ENCODE measurements at regions not wholly inside any gene's neighbourhood (a gene's known extent, or its start where the extent isn't known, plus 50 kb on each side); places are given as distances from the start of the nearest gene placed in this dataset.

DNA sequence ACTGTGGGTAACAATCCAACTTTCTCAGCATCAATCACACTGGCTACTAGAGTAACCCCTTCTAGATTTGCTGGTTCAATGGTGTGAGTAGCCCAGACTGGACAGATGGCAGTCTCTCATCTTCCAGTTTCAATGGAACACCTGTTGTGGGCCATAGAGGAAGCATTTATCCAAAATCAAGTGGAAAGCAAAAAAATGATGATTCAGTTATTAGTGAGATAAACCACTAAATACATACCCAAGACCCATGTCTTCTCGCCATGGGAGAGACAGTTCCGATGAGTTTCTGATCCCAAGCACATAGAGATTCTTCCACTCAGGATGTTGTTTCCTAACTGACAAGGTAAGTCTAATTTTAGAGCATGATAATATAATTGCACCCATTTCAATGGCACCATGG is 194.0 kb downstream of the IRS1 start:
- peaks cover 3% of the 10 kb centered on the region for H3K36me3 Mint-ChIP-seq (ENCODE audit: low read depth)
- ChIA-PET CTCF (no interaction called here), POLR2A (no interaction called here)
- H3K4me3 Mint-ChIP-seq: no peak overlapping the region
- H3K27ac Mint-ChIP-seq: no peak overlapping the region
- peaks cover 18% of the 10 kb centered on the region for H3K4me1 Mint-ChIP-seq
- peaks cover 11% of the 10 kb centered on the region for H3K9me3 Mint-ChIP-seq
- DNase-seq: no peak
- peaks cover 19% of the 10 kb centered on the region for H3K27me3 Mint-ChIP-seq

DNA sequence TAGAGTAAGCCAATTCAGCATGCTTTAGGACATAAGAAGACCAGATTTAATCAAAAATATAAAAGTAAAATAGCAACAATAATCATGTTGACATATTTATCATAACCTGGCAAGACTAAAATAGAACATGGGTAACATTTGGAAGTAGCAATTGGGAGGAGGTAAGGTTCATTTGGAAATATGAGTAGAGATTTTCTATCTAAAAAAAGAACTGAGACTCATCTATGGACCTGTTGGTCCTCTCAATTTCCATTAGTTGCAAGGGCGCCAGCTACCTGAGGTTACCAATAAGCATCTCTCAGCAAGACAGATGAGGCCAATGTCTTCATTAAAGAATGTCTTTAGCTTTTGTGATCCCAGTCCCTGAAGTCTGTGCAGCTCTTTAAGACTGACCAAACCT is 196.0 kb downstream of the IRS1 start:
- H3K27ac Mint-ChIP-seq: no peak overlapping the region
- H3K36me3 Mint-ChIP-seq (ENCODE audit: low read depth): peaks cover 3% of the 10 kb centered on the region
- no peak for DNase-seq
- peaks cover 11% of the 10 kb centered on the region for H3K9me3 Mint-ChIP-seq
- ChIA-PET POLR2A (no interaction called here), CTCF (interaction anchor here (0.5 kb wide), 1 partner anchor 169 kb away, joined by 3 read pairs; no protein-coding TSS in a partner anchor)
- peaks cover 11% of the 10 kb centered on the region for H3K4me1 Mint-ChIP-seq
- no peak overlapping the region for H3K4me3 Mint-ChIP-seq
- H3K27me3 Mint-ChIP-seq: peaks cover 22% of the 10 kb centered on the region

- Mint-ChIP-seq H3K27ac (no peak overlapping the region), H3K9me3 (peaks cover 6% of the 10 kb centered on the region), H3K27me3 (peaks cover 26% of the 10 kb centered on the region), H3K4me1 (no peaks in the 10 kb centered on the region), H3K4me3 (no peak overlapping the region), H3K36me3 (ENCODE audit: low read depth) (peaks cover 3% of the 10 kb centered on the region)
- POLR2A ChIA-PET: no interaction called here
- CTCF ChIA-PET: no interaction called here
- no peak for DNase-seq
Observed at GRCh38 chr2:226601881-226602662, 197.5 kb downstream of the IRS1 start.

DNA sequence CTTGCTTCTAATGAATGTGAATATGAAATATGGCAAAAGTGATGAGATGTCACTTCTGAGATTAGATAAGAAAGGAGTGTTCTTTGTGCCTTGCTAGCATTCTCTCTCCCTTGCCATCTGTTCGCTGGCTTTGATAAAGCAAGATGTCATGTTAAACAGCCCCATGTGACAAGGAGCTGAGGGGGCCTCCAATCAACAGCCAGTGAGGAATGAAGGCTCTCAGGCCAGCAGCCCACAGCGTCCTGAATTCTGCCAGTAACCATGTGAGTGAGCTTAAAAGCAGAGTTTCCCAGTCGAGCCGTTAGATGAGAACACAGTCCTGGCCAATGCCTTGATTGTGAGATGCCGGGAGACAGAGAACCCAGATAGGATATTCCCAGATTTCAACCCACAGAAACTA is 198.8 kb downstream of the IRS1 start:
- no peak overlapping the region for H3K27ac Mint-ChIP-seq
- H3K4me3 Mint-ChIP-seq: no peak overlapping the region
- no peaks in the 10 kb centered on the region for H3K4me1 Mint-ChIP-seq
- H3K9me3 Mint-ChIP-seq: peaks cover 1% of the 10 kb centered on the region
- DNase-seq: no peak
- peaks cover 21% of the 10 kb centered on the region for H3K27me3 Mint-ChIP-seq
- ChIA-PET POLR2A (no interaction called here), CTCF (interaction anchor here (0.7 kb wide), 1 partner anchor 13 kb away, joined by 3 read pairs; no protein-coding TSS in a partner anchor)
- no peaks in the 10 kb centered on the region for H3K36me3 Mint-ChIP-seq (ENCODE audit: low read depth)

- no peak for DNase-seq
- ChIA-PET POLR2A (no interaction called here), CTCF (no interaction called here)
- no peaks in the 10 kb centered on the region for H3K36me3 Mint-ChIP-seq (ENCODE audit: low read depth)
- H3K4me3 Mint-ChIP-seq: no peak overlapping the region
- H3K27me3 Mint-ChIP-seq: peaks cover 19% of the 10 kb centered on the region
- H3K4me1 Mint-ChIP-seq: no peaks in the 10 kb centered on the region
- H3K9me3 Mint-ChIP-seq: no peaks in the 10 kb centered on the region
- no peak overlapping the region for H3K27ac Mint-ChIP-seq
Observed at GRCh38 chr2:226600184-226600583, 199.4 kb downstream of the IRS1 start.

GRCh38 chr2:226589043-226589442 is 210.6 kb downstream of the IRS1 start:
- no peaks in the 10 kb centered on the region for H3K36me3 Mint-ChIP-seq (ENCODE audit: low read depth)
- no peaks in the 10 kb centered on the region for H3K9me3 Mint-ChIP-seq
- no peak overlapping the region for H3K4me3 Mint-ChIP-seq
- peaks cover 6% of the 10 kb centered on the region for H3K27me3 Mint-ChIP-seq
- POLR2A ChIA-PET: no interaction called here
- no peak overlapping the region for H3K27ac Mint-ChIP-seq
- DNase-seq: no peak
- CTCF ChIA-PET: no interaction called here
- no peaks in the 10 kb centered on the region for H3K4me1 Mint-ChIP-seq

DNA sequence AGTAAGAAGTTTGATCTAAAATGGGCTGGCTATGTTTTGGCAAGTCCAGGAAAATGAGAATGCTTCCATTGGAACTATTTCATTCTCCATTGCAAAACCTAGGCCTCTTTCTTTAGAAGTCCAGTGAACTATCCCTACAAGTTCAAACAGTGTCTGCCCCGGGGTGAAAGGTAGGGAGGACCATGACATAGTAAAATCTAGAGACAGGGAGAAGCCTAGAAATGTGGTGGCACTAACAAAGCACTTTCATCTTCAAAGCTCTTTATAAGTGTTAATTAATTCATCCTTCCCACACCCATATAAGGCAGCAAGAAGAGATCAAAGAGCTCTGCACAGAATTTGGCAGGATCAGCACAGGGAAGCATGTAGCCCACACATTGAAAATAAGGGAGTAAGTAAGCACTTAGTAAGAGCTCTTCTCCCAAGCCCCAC is 214.5 kb downstream of the IRS1 start:
- Mint-ChIP-seq H3K27ac (no peak overlapping the region), H3K36me3 (ENCODE audit: low read depth) (no peaks in the 10 kb centered on the region), H3K4me1 (no peaks in the 10 kb centered on the region), H3K27me3 (peaks cover 24% of the 10 kb centered on the region), H3K4me3 (no peak overlapping the region), H3K9me3 (no peaks in the 10 kb centered on the region)
- POLR2A ChIA-PET: no interaction called here
- CTCF ChIA-PET: interaction anchor here (0.8 kb wide), 1 partner anchor 67 kb away, joined by 3 read pairs; no protein-coding TSS in a partner anchor
- no peak for DNase-seq

- Mint-ChIP-seq H3K4me1 (no peaks in the 10 kb centered on the region), H3K27me3 (peaks cover 24% of the 10 kb centered on the region), H3K9me3 (no peaks in the 10 kb centered on the region), H3K36me3 (ENCODE audit: low read depth) (no peaks in the 10 kb centered on the region), H3K4me3 (no peak overlapping the region), H3K27ac (no peak overlapping the region)
- ChIA-PET POLR2A (no interaction called here), CTCF (no interaction called here)
- DNase-seq: no peak
Observed at GRCh38 chr2:226584518-226585055, 215.0 kb downstream of the IRS1 start.

DNA sequence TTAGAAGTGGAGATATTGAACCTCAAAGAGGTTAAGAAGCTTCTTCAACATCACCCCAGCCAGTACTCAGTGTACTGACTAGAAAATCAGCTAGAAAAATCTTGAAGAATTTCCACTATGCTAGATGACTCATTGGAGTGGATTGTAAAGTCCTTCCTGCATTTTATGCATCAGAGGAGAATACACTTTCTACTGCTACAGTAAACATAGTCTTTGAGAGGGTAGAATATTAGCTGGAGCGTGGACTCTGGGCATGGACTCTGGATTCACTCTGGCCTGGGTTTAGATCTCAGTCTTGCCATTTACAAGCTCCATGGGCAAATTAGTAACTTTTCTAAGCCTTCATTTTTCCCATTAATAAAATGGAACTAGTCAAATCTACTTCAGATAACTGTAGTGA is 215.9 kb downstream of the IRS1 start:
- Mint-ChIP-seq H3K4me1 (no peaks in the 10 kb centered on the region), H3K4me3 (no peak overlapping the region), H3K36me3 (ENCODE audit: low read depth) (no peaks in the 10 kb centered on the region), H3K27me3 (peaks cover 24% of the 10 kb centered on the region), H3K9me3 (no peaks in the 10 kb centered on the region), H3K27ac (no peak overlapping the region)
- CTCF ChIA-PET: no interaction called here
- no peak for DNase-seq
- POLR2A ChIA-PET: no interaction called here

DNA sequence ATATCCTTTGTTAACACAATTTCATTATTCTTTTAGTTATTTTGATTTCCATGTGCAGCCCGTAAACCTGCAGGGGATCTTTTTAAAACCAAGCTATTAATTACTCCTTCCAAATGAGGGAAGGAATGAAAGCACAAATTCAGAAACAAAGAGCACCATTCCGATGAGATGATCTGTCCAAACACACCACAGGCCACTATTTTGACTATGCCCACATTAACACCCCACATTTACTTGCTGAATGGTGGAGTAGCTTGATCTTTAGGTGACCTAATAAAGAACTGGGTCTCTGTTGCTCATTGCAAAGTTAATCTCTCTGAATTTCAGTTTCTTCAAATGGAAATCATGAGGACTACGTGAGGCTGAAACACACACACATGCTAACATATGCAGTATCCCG is 218.0 kb downstream of the IRS1 start:
- CTCF ChIA-PET: interaction anchor here (1.1 kb wide), 1 partner anchor 11 kb away, joined by 3 read pairs; no protein-coding TSS in a partner anchor
- no peak overlapping the region for H3K4me3 Mint-ChIP-seq
- H3K4me1 Mint-ChIP-seq: no peaks in the 10 kb centered on the region
- H3K27ac Mint-ChIP-seq: no peak overlapping the region
- DNase-seq: no peak
- H3K36me3 Mint-ChIP-seq (ENCODE audit: low read depth): no peaks in the 10 kb centered on the region
- POLR2A ChIA-PET: no interaction called here
- peaks cover 21% of the 10 kb centered on the region for H3K27me3 Mint-ChIP-seq
- no peaks in the 10 kb centered on the region for H3K9me3 Mint-ChIP-seq

- ChIA-PET CTCF (interaction anchor here (1.1 kb wide), 1 partner anchor 10 kb away, joined by 3 read pairs; no protein-coding TSS in a partner anchor), POLR2A (no interaction called here)
- no peak for DNase-seq
- H3K27me3 Mint-ChIP-seq: peaks cover 21% of the 10 kb centered on the region
- H3K4me3 Mint-ChIP-seq: no peak overlapping the region
- no peak overlapping the region for H3K27ac Mint-ChIP-seq
- no peaks in the 10 kb centered on the region for H3K4me1 Mint-ChIP-seq
- no peaks in the 10 kb centered on the region for H3K9me3 Mint-ChIP-seq
- no peaks in the 10 kb centered on the region for H3K36me3 Mint-ChIP-seq (ENCODE audit: low read depth)
Observed at GRCh38 chr2:226581004-226581403, 218.6 kb downstream of the IRS1 start.

DNA sequence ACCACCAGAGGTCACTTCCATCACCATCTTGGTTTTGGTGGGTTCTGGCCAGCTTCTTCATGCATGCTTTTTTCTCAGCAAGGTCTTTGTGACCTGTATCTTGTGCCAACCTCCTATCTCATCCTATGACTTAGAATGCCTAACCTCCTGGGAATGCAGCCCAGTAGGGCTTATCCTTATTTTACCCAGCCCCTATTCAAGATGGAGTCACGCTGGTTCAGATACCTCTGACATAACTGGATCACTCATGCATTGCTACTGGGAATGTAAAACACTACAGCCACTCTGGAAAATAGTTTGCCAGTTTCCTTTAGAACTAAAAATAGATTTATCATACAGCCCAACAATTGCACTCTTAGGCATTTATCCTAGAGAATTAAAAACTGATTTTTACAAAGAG is 219.2 kb downstream of the IRS1 start:
- DNase-seq: no peak
- Mint-ChIP-seq H3K4me1 (no peaks in the 10 kb centered on the region), H3K27me3 (peaks cover 21% of the 10 kb centered on the region), H3K4me3 (no peak overlapping the region), H3K9me3 (no peaks in the 10 kb centered on the region), H3K36me3 (ENCODE audit: low read depth) (no peaks in the 10 kb centered on the region), H3K27ac (no peak overlapping the region)
- ChIA-PET CTCF (interaction anchor here (1.1 kb wide), 1 partner anchor 10 kb away, joined by 3 read pairs; no protein-coding TSS in a partner anchor), POLR2A (no interaction called here)

GRCh38 chr2:226579519-226579918 is 220.1 kb downstream of the IRS1 start:
- Mint-ChIP-seq H3K36me3 (ENCODE audit: low read depth) (no peaks in the 10 kb centered on the region), H3K27ac (no peak overlapping the region), H3K9me3 (no peaks in the 10 kb centered on the region), H3K4me1 (no peaks in the 10 kb centered on the region), H3K27me3 (peaks cover 21% of the 10 kb centered on the region), H3K4me3 (no peak overlapping the region)
- no peak for DNase-seq
- CTCF ChIA-PET: interaction anchor here (0.9 kb wide), 1 partner anchor 17 kb away, joined by 3 read pairs; no protein-coding TSS in a partner anchor
- POLR2A ChIA-PET: no interaction called here

All from activated CD4-positive, alpha-beta T cell treated with anti-CD3 and anti-CD28 coated beads, Interleukin-2, amount 10 ng/mL, durations not matched to agents 7 days and 5 days (primary cell).